ENCODE measurements at regions not wholly inside any gene's neighbourhood (a gene's known extent, or its start where the extent isn't known, plus 50 kb on each side); places are given as distances from the start of the nearest gene placed in this dataset.

- H3K9me1 ChIP-seq (ENCODE audit: control insufficient read depth, extremely low read depth, insufficient read depth, low read length): no peaks in the 10 kb centered on the region
- no peak overlapping the region for H3K4me3 ChIP-seq (ENCODE audit: control insufficient read depth in 2 of 3, extremely low read depth in 1 of 3, insufficient read depth in 2 of 3, low read depth in 1 of 3, low read length in 3 of 3)
- TF ChIP-seq EZH2 (IDR thresholded peaks at IDR 0.05; ENCODE audit: low read length) (no peak), CTCF (optimal IDR thresholded peaks at IDR 0.05 in 1 of 3, IDR thresholded peaks at IDR 0.05 in 1 of 3, conservative IDR thresholded peaks at IDR 0.05 in 1 of 3; ENCODE audit: extremely low read depth in 1 of 3, insufficient read depth in 2 of 3, low read length in 3 of 3) (no peak)
- no peak overlapping the region for H2AFZ ChIP-seq (ENCODE audit: control insufficient read depth, low read length)
- H3K9me3 ChIP-seq (ENCODE audit: control insufficient read depth, low read depth, low read length): no peaks in the 10 kb centered on the region
- DNase-seq (ENCODE audit: low read depth, low spot score): no peak
- no peak overlapping the region for H3K27ac ChIP-seq (ENCODE audit: control insufficient read depth, insufficient read depth, low read length)
- H3K4me1 ChIP-seq (ENCODE audit: control insufficient read depth, extremely low read depth, insufficient read depth, low read length): peaks cover 45% of the 10 kb centered on the region
- FAIRE-seq: peak; percentile 69
- H3K9ac ChIP-seq (ENCODE audit: control insufficient read depth, extremely low read depth, insufficient read depth, low read length): no peak overlapping the region
- H3K36me3 ChIP-seq (ENCODE audit: control insufficient read depth in 2 of 2, extremely low read depth in 1 of 2, insufficient read depth in 2 of 2, low read length in 2 of 2): no peaks in the 10 kb centered on the region
- dilution Hi-C loops (cut with MboI; ENCODE audit: extremely low pct_ligation_motif_present, low sequenced_read_pairs): no loop called here
- H3K27me3 ChIP-seq (ENCODE audit: control insufficient read depth, extremely low read depth, insufficient read depth, low read length): no peaks in the 10 kb centered on the region
- H4K20me1 ChIP-seq (ENCODE audit: control insufficient read depth, extremely low read depth, insufficient read depth, low read length): no peaks in the 10 kb centered on the region
- H3K79me2 ChIP-seq (ENCODE audit: control insufficient read depth, insufficient read depth, low read length): no peaks in the 10 kb centered on the region
- H3K4me2 ChIP-seq (ENCODE audit: control insufficient read depth, extremely low read depth, insufficient read depth, low read depth, low read length): no peak overlapping the region
Observed at GRCh38 chr7:121793716-121794115, 79.2 kb upstream of the PTPRZ1 start.

DNA sequence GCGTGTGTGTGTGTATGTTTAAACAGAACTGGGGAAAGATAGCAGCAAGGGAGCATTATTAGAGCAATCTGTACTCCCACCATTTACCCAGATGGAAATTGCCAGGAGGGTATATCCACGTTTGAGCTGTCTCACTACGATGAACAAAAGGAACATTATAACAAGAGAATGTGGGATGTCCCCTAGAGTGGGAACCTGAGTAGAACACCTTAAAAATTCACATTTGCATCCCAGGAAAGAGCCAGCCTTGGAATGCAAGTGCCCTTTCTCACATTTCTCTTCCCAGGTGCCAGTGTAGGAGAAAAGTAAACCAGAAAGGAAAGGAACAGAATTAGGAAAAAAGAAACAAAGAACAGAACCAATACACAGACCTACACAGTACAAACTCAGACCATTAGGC, 95.3 kb upstream of the PTPRZ1 start:
- dilution Hi-C loops (cut with MboI; ENCODE audit: extremely low pct_ligation_motif_present, low sequenced_read_pairs): no loop called here
- Histone ChIP-seq H3K36me3 (ENCODE audit: control insufficient read depth in 2 of 2, extremely low read depth in 1 of 2, insufficient read depth in 2 of 2, low read length in 2 of 2) (no peaks in the 10 kb centered on the region), H3K9ac (ENCODE audit: control insufficient read depth, extremely low read depth, insufficient read depth, low read length) (no peak overlapping the region), H3K4me1 (ENCODE audit: control insufficient read depth, extremely low read depth, insufficient read depth, low read length) (no peaks in the 10 kb centered on the region), H4K20me1 (ENCODE audit: control insufficient read depth, extremely low read depth, insufficient read depth, low read length) (no peaks in the 10 kb centered on the region), H3K27ac (ENCODE audit: control insufficient read depth, insufficient read depth, low read length) (no peak overlapping the region), H3K9me1 (ENCODE audit: control insufficient read depth, extremely low read depth, insufficient read depth, low read length) (no peaks in the 10 kb centered on the region), H3K79me2 (ENCODE audit: control insufficient read depth, insufficient read depth, low read length) (no peaks in the 10 kb centered on the region), H3K4me3 (ENCODE audit: control insufficient read depth in 2 of 3, extremely low read depth in 1 of 3, insufficient read depth in 2 of 3, low read depth in 1 of 3, low read length in 3 of 3) (no peak overlapping the region), H2AFZ (ENCODE audit: control insufficient read depth, low read length) (no peak overlapping the region), H3K4me2 (ENCODE audit: control insufficient read depth, extremely low read depth, insufficient read depth, low read depth, low read length) (no peak overlapping the region), H3K27me3 (ENCODE audit: control insufficient read depth, extremely low read depth, insufficient read depth, low read length) (no peaks in the 10 kb centered on the region), H3K9me3 (ENCODE audit: control insufficient read depth, low read depth, low read length) (no peaks in the 10 kb centered on the region)
- DNase-seq (ENCODE audit: low read depth, low spot score) (no peak), FAIRE-seq (no peak)
- TF ChIP-seq EZH2 (IDR thresholded peaks at IDR 0.05; ENCODE audit: low read length) (no peak), CTCF (optimal IDR thresholded peaks at IDR 0.05 in 1 of 3, IDR thresholded peaks at IDR 0.05 in 1 of 3, conservative IDR thresholded peaks at IDR 0.05 in 1 of 3; ENCODE audit: extremely low read depth in 1 of 3, insufficient read depth in 2 of 3, low read length in 3 of 3) (no peak)

All from keratinocyte (primary cell).